SU-DHL-6 (cell line): ENCODE measurements at regions not wholly inside any gene's neighbourhood (a gene's known extent, or its start where the extent isn't known, plus 50 kb on each side); places are given as distances from the start of the nearest gene placed in this dataset.

Experiments used
- H2AFZ ChIP-seq: fragments of 200-600 bp; sonication (generic); 2 replicates; pipeline ENCODE4 v1.6.1; 2014; ENCODE audit warnings: low read depth, mild to moderate bottlenecking, moderate library complexity, mixed read lengths, antibody characterized with exemption, low read length; ENCODE audit not compliant: severe bottlenecking
- H3F3A ChIP-seq: fragments of 200-600 bp; shearing (Covaris generic); 2 replicates; pipeline ENCODE4 v1.6.0; 2016; ENCODE audit warnings: antibody characterized with exemption, mild to moderate bottlenecking; ENCODE audit not compliant: insufficient read depth
- H3K27ac ChIP-seq: fragments of 200-600 bp; sonication (generic); 2 replicates; pipeline ENCODE4 v1.5.1; 2016; ENCODE audit warnings: low read depth, mild to moderate bottlenecking, low read length, moderate library complexity, mixed read lengths
- H3K27me3 ChIP-seq: fragments of 200-600 bp; sonication (generic), shearing (Covaris generic); 2 replicates; pipeline ENCODE4 v1.6.0; 2014; ENCODE audit warnings: mild to moderate bottlenecking, low read length
- H3K36me3 ChIP-seq: fragments of 200-600 bp; sonication (generic); 2 replicates; pipeline ENCODE4 v1.6.1; 2014; ENCODE audit warnings: mild to moderate bottlenecking, low read length, mixed read lengths
- H3K4me2 ChIP-seq: fragments of 300-600, 200-600 bp; shearing (Covaris generic), sonication (generic); 2 replicates; pipeline ENCODE4 v1.6.0; 2014; ENCODE audit warnings: low read length, low read depth, mild to moderate bottlenecking; ENCODE audit not compliant: poor library complexity, severe bottlenecking
- H3K4me3 ChIP-seq: fragments of 200-600 bp; sonication (generic); 2 replicates; pipeline ENCODE4 v1.5.1; 2014; ENCODE audit warnings: antibody characterized with exemption, low read length, mild to moderate bottlenecking, mixed read lengths; ENCODE audit not compliant: insufficient read depth, poor library complexity, severe bottlenecking
- H3K79me2 ChIP-seq: fragments of 200-600 bp; sonication (generic); 2 replicates; pipeline ENCODE4 v1.6.1; 2014; ENCODE audit warnings: mild to moderate bottlenecking, low read length, moderate library complexity; ENCODE audit not compliant: insufficient read depth
- H3K9ac ChIP-seq: fragments of 200-600 bp; sonication (generic); 2 replicates; pipeline ENCODE4 v1.7.0; 2014; ENCODE audit warnings: mild to moderate bottlenecking, low read length
- H3K9me2 ChIP-seq: fragments of 200-600 bp; sonication (generic); replicated peaks from 2 replicates; pipeline ENCODE4 v1.6.1; 2014; ENCODE audit warnings: low read length; ENCODE audit not compliant: insufficient read depth
- H3K9me3 ChIP-seq: fragments of 200-600 bp; sonication (generic); 2 replicates; pipeline ENCODE4 v1.6.1; 2014; ENCODE audit warnings: low read length, mixed read lengths; ENCODE audit not compliant: insufficient read depth
- H4K20me1 ChIP-seq: fragments of 200-600 bp; sonication (generic); 2 replicates; pipeline ENCODE4 v1.6.1; 2014; ENCODE audit warnings: low read depth, mild to moderate bottlenecking, antibody characterized with exemption, low read length, moderate library complexity, mixed read lengths
- EZH2phosphoT487 ChIP-seq: fragments of 200-600 bp; sonication (generic), shearing (Covaris generic); conservative IDR thresholded peaks from 2 replicates; pipeline ENCODE4 v1.6.1; 2018; ENCODE audit warnings: mild to moderate bottlenecking, antibody characterized with exemption, low read length, moderate library complexity, mixed read lengths
- TF ChIP-seq, protein P1 (sequence below): fragments of 200-600 bp; sonication (generic); IDR thresholded peaks from one replicate; pipeline ENCODE4 v1.5.1; 2017; ENCODE audit warnings: antibody characterized with exemption, mild to moderate bottlenecking, low read length, moderate library complexity; ENCODE audit not compliant: insufficient read depth, poor library complexity, severe bottlenecking

DNA sequence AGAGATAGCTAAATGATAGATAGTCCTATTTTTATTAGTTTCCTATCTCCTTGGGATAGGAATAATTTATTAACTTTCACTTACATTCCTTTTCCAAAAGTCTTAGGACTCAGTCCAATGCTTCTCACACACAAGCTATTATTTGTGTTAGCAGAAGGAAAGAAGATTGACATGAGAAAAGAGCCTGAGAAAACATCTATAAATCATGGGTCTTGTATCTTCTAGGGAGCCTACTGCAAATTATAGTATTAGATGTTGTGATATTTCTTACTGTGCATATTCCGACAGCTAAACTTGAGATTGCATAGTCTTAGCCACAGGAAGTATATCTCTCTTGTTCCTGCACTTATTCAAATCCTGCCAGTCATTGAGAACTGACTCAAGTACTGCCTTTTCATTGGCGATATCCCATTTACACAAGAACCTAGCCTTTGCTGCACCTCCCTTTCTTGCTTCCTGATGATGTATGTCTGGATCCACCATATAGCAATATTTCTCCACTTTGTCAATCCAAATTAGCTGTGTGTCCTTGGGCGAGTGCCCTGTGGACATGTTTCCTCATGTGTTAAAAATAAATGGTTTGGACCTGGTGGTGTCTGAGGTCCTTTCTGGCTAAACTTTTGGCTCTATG lies 245.1 kb upstream of the LMCD1 start:
- no peaks in the 10 kb centered on the region for H3K9me3 ChIP-seq
- no peaks in the 10 kb centered on the region for H3K9me2 ChIP-seq
- TF ChIP-seq, protein P1, sequence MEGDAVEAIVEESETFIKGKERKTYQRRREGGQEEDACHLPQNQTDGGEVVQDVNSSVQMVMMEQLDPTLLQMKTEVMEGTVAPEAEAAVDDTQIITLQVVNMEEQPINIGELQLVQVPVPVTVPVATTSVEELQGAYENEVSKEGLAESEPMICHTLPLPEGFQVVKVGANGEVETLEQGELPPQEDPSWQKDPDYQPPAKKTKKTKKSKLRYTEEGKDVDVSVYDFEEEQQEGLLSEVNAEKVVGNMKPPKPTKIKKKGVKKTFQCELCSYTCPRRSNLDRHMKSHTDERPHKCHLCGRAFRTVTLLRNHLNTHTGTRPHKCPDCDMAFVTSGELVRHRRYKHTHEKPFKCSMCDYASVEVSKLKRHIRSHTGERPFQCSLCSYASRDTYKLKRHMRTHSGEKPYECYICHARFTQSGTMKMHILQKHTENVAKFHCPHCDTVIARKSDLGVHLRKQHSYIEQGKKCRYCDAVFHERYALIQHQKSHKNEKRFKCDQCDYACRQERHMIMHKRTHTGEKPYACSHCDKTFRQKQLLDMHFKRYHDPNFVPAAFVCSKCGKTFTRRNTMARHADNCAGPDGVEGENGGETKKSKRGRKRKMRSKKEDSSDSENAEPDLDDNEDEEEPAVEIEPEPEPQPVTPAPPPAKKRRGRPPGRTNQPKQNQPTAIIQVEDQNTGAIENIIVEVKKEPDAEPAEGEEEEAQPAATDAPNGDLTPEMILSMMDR, result no peak
- no peak for TF ChIP-seq EZH2phosphoT487
- H3K9ac ChIP-seq, result no peak overlapping the region
- no peaks in the 10 kb centered on the region for H3F3A ChIP-seq
- no peak overlapping the region for H3K4me2 ChIP-seq
- no peaks in the 10 kb centered on the region for H3K79me2 ChIP-seq
- no peak overlapping the region for H3K4me3 ChIP-seq
- no peaks in the 10 kb centered on the region for H3K27me3 ChIP-seq
- H3K36me3 ChIP-seq, result no peaks in the 10 kb centered on the region
- no peak overlapping the region for H2AFZ ChIP-seq
- no peaks in the 10 kb centered on the region for H4K20me1 ChIP-seq
- H3K27ac ChIP-seq, result no peak overlapping the region

DNA sequence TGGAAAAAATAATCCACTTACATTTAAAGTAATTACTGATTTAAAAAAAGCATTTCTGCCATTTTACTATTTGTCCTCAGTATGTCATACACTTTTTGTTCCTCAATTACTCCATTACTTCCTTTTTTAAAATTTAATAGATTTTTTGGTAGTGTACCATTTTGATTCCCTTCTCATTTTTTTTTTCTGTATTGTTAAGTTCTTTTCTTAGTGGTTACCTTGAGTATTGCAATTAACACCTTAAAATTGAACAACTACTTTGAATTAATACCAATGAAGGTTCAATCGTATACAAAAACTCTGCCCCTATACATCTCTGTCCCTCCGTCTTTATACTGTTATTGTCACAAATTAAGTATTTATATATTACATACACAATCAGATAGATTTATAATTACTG lies 240.6 kb upstream of the LMCD1 start:
- Histone ChIP-seq H3K4me3 (no peak overlapping the region), H4K20me1 (no peaks in the 10 kb centered on the region), H3K27me3 (no peaks in the 10 kb centered on the region), H3K79me2 (no peaks in the 10 kb centered on the region), H3K9me3 (no peaks in the 10 kb centered on the region), H2AFZ (no peak overlapping the region), H3K4me2 (no peak overlapping the region), H3K9me2 (no peaks in the 10 kb centered on the region), H3K9ac (no peak overlapping the region), H3K27ac (no peak overlapping the region), H3F3A (no peaks in the 10 kb centered on the region), H3K36me3 (no peaks in the 10 kb centered on the region)
- TF ChIP-seq, protein P1, result no peak
- TF ChIP-seq EZH2phosphoT487, result no peak

DNA sequence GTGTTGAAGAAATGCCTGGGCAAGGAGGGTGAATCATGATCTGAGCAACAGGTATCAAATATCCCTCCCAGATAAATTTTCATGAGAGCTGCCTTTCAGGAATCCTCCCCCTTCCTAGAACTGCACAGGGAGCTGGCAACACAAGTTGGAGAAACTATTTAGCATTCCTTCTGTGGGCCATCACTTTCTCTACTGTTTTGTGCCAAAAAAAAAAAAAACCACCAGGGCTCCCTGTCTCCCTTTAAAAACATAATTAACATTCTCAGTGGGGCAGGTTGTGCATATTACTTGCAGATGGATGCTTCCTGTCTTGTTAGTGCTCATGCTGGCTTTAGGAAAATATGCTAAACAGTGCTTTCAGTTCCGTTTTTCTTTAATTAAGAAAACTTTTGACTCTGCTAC lies 234.9 kb upstream of the LMCD1 start:
- Histone ChIP-seq H3F3A (no peaks in the 10 kb centered on the region), H3K9me2 (no peaks in the 10 kb centered on the region), H4K20me1 (no peaks in the 10 kb centered on the region), H3K9me3 (no peaks in the 10 kb centered on the region), H3K9ac (no peak overlapping the region), H3K4me2 (no peak overlapping the region), H3K79me2 (no peaks in the 10 kb centered on the region), H3K27me3 (no peaks in the 10 kb centered on the region), H3K4me3 (no peak overlapping the region), H3K27ac (no peak overlapping the region), H2AFZ (no peak overlapping the region), H3K36me3 (no peaks in the 10 kb centered on the region)
- TF ChIP-seq, protein P1, result no peak
- TF ChIP-seq EZH2phosphoT487, result no peak
